Astrocyte of the spinal cord (primary cell): ENCODE measurements at regions not wholly inside any gene's neighbourhood (a gene's known extent, or its start where the extent isn't known, plus 50 kb on each side); places are given as distances from the start of the nearest gene placed in this dataset.

Experiments
- DNase-seq: peaks from one replicate; pipeline ENCODE4 v3.0.0; 2011; ENCODE audit warnings: low read depth, low spot score
- H3K4me3 ChIP-seq: 2 replicates; pipeline ENCODE4 v1.5.1; 2011; ENCODE audit warnings: low read depth, mild to moderate bottlenecking, low read length, moderate library complexity
- in situ Hi-C: cut with HindIII; loops from 2 replicates; pipeline ENCODE4 v1.10.0; 2017; ENCODE audit warnings: low sequenced_read_pairs
- TF ChIP-seq, protein P1 (sequence below): IDR thresholded peaks from 2 replicates; pipeline ENCODE4 v1.5.1; 2012; ENCODE audit warnings: low read depth, mild to moderate bottlenecking, low read length, inconsistent platforms

DNA sequence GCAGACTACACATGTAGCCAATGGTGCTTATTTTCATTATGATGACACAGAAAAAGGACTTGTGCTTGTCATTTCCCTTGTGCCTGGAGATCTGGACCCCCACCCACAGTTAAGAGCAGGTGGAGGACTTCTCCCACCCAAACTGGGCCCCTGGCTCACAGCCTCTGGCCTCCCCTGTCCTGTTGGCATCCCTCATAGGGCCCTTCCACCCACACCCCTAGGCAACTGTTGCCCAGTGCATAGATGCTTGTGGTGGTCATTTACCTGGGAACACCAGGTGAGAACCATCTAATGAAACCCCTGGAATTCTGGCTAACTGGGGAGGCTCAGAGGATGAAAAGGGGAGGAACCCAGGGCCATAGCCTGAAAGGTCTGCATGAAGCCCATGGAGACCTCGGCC lies 355.9 kb downstream of the BUD13 start:
- TF ChIP-seq, protein P1, sequence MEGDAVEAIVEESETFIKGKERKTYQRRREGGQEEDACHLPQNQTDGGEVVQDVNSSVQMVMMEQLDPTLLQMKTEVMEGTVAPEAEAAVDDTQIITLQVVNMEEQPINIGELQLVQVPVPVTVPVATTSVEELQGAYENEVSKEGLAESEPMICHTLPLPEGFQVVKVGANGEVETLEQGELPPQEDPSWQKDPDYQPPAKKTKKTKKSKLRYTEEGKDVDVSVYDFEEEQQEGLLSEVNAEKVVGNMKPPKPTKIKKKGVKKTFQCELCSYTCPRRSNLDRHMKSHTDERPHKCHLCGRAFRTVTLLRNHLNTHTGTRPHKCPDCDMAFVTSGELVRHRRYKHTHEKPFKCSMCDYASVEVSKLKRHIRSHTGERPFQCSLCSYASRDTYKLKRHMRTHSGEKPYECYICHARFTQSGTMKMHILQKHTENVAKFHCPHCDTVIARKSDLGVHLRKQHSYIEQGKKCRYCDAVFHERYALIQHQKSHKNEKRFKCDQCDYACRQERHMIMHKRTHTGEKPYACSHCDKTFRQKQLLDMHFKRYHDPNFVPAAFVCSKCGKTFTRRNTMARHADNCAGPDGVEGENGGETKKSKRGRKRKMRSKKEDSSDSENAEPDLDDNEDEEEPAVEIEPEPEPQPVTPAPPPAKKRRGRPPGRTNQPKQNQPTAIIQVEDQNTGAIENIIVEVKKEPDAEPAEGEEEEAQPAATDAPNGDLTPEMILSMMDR, result no peak
- no peak overlapping the region for H3K4me3 ChIP-seq
- DNase-seq, result no peak
- in situ Hi-C loops, result no loop called here

DNA sequence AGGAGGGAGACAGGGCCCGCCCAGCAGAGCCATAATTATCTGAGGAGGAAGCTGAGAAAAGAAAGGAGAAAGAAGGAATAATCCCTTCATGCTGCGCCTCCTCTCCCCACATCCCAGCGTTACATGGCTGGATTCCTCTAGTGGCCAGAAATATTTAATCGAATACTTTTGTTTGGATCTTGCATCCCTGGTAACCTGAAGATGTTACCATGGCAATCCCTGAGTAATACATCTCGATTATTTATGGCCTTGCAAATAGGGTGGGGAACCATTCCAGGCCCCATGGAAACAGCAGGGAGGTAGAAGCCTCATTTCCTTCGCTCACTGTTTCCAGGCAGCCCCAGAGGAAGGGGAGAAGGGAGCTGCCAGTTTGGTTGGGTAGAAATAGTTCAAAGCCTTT lies 357.7 kb downstream of the BUD13 start:
- no peak overlapping the region for H3K4me3 ChIP-seq
- TF ChIP-seq, protein P1, result no peak
- in situ Hi-C loops, result no loop called here
- DNase-seq, result peak; percentile 4

DNA sequence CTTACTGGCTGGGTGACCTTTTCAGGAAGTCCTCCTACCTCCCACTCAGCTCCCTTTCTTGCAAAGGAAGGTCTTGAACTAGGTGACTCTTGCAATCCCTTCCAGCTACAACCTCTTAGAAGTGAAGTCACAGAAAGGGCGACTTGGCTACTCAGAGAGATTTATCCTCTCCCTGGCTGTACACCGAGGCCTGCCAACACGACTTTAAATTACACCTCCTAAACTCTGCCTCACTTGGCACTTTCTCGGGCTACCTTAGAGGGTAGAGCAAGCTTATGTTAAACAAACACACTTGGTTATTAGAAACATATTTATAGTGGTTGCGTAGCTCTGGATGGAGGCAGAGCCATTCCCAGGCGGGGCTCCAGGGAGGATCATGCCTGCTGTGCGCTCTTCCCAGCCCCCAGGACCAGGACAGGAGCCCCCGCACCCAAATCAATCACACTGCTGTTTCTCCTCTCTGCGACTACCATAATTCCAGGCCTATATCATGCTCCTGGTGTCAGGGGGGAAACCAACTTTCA lies 358.4 kb downstream of the BUD13 start:
- TF ChIP-seq, protein P1, result no peak
- no peak for DNase-seq
- no peak overlapping the region for H3K4me3 ChIP-seq
- in situ Hi-C loops, result no loop called here

DNA sequence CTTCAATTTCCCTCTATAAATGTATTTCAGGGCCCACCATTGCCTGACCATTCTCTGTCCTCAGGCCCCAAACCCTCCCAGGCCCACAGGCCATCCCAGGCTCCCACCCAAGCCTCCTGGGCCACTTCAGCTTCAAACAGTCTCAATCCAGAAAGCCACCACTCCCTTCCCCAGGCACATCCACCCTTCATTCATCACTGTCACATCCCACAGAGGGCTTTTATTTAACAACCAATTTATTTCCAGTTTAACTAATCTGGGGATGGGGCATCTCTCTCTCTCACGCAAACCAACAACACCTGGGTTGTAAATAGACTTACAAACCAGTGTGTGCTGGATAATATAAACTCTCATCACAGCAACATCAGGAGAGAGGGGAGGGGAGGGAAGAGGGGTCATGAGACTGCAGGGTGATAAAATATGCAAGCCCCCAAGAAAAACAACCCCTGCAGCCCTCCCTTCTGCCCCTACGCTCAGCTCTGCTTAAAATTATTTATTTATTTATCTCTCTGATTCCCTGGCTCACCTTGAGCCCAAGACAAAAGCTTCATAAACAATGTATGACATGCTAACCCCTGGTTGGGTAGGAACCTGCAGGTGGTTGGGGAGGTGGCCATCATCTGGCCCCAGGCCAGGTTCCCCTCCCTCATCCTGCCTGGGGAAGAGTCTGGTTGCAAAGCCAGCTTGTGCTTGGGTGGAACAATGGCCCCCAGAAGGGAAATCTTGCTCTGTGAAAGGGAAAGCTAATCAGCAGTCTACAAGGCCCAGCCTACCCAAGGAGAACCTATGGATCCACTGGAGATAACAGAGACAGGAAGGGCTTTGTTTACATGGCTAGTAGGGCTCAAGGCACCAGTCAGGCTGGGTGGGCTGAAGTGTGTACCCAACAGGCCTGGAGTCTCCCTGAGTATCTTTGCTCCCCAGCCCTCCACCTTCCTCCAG lies 359.2 kb downstream of the BUD13 start:
- in situ Hi-C loops, result no loop called here
- TF ChIP-seq, protein P1, result no peak

DNA sequence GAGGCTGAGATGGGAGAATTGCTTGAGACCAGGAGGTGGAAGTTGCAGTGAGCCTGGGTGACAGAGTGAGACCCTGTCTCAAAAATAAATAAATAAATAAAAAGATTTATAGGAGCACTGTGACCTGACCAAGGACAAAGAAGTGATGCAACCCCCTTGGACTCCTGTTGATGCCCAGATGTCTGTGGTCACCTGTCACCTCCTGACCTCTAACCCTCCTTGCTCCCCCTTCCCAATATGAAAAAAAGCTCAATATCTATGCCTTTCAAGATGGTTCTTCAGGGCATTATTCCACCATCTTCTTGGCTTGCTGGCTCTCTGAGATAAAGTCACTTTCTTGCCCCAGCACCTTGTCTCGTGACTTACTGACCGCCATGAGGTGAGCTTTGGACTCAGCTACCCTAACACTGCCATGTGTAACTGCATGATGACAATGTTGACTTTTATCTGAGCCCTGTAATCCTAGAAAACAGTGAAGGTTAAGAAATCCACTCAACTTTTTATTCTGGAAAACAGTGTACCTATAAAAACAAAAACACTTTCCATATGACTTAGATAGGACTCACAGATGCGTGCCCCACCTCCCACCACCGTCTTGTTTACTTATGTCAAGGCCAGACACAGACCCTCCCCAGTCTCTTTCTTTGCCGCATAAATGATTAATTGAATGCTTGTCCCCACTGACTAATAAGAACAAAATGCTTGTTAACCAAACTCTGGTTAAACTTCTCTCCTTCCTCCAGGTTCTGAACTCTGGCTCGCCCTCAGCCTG lies 360.5 kb downstream of the BUD13 start:
- in situ Hi-C loops, result no loop called here
- no peak overlapping the region for H3K4me3 ChIP-seq
- TF ChIP-seq, protein P1, result no peak
- peak; percentile 6 for DNase-seq

More for the DNA sequence above, 359.2 kb downstream of the BUD13 start:
- H3K4me3 ChIP-seq, result no peak overlapping the region
- no peak for DNase-seq

DNA sequence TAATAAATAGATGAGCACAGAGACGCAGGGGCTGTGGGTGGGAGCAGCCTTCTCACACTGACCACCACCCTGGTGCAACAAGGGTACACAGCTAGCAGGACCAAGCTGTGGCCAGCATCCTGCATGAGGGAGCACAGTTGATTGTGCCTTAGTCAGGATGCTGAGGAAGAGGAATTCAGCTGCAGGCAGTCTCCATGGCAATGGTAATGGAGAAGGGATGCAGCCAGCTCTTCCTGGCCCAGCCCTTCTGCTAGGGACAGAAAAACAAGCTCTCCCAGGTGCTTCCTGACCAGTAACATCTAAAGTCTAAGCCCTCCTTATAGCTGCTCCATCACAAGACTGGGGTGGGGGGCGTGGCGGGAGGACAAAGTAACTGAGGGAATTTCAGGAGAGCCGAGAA lies 363.5 kb downstream of the BUD13 start:
- TF ChIP-seq, protein P1, result no peak
- in situ Hi-C loops, result no loop called here
- no peak overlapping the region for H3K4me3 ChIP-seq
- DNase-seq, result no peak
